Right renal pelvis (tissue), 4 donors: ENCODE measurements at regions not wholly inside any gene's neighbourhood (a gene's known extent, or its start where the extent isn't known, plus 50 kb on each side); places are given as distances from the start of the nearest gene placed in this dataset.
"Not testable (repeated sequence)": the region's sequence is repeated elsewhere in the genome, so short reads cannot be mapped to it uniquely, and the experiment has no call there.

Source experiments
- DNase-seq, 4 donors: peaks; one replicate each; pipeline ENCODE4 v3.0.0-alpha.2; 2013; ENCODE audit warnings: low read depth in 4 of 4, low spot score in 3 of 4, missing footprints in 1 of 4

DNA sequence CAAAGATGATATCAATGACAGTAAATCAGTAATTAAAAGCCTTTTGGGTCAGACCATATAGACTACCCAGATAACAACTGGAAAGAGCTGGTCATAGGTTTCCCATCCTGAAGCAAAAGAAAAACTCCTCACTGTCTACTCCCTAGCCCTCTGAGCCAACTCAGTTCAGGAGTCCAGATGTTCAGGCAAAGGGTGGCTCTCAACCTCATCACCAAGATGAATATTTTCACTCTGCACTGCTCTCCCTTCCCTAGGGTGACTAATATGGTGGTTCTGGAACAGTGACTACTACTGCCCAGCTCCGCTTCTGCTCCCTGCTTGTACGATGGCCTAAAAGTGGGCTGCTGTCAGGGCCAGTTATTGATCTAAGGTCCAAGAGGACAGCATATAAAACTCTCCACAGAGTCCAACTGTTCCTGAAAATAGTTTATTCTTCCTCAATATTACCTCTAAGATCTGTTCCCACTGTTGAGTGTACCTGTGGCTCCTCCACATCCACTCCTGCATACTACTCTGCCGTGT is 263.4 kb upstream of the SLC30A5 start:
- no peak for DNase-seq

DNA sequence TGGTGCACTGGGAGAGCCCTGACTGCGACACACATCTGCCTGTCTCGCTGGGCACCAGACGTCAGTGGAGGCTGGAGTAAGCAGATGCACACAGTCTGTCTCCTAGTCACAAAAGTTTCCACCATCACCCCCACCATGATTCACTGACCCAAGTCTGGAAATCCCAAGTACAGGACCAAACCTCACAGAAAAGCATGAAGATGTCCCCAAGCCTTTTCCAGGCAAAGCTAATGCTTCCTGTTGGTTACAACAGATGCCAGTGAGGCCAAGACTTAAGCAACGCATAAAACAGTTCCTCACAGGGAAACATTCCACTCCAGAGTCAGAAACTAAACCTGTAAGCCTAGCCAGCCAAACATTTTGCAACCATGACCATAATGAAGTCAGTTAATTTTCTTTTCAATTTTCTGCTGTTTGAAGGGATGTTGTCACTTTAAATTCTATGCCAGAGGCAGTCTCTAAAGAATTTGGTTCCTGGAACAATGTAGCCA is 259.3 kb upstream of the SLC30A5 start:
- no peak for DNase-seq

- DNase-seq = no peak
These were observed 255.6 kb upstream of the SLC30A5 start for GRCh38 chr5:68838157-68838718.

- no peak for DNase-seq
These were observed 254.7 kb upstream of the SLC30A5 start for GRCh38 chr5:68839019-68839552.

GRCh38 chr5:68843624-68844364 is 250.0 kb upstream of the SLC30A5 start:
- no peak for DNase-seq

DNA sequence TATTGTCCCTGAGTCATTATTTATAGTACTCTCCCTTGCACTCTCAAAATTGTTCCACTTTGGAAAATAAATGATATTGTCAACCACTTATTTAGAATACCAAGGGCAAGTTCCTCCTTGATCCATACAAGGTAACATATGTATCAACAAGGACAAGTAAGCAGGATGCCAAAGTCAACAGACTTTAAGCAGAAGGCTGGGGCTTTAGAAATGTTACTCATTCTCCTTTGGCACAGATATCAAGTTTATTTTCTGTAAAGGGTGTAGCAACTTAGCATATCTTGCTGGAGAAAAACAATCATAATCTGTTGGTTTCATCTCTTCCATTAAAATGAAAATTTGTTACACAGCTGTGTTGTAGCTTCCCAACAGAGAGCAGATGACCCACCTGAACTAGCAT is 248.7 kb upstream of the SLC30A5 start:
- DNase-seq = no peak

- DNase-seq = no peak
These were observed 247.0 kb upstream of the SLC30A5 start for GRCh38 chr5:68846828-68847227.

DNA sequence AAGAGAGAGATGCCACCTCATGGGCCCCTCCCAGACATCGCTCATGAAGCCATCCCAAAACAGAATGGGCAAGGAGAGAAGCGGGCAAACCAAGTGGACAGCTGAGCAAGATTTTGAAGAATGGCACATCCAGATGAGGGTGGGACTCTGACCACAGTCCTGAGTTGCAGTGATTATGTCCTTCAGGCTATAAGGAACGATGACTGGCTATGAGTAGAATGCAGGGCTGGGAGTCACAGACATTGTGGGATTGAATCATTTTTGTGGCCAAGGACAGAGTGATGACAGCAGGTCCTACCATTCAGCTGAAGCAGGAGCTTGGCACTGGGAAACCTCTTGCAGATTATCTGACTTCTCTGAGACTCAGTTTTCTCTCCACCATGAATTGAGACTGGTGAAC is 245.7 kb upstream of the SLC30A5 start:
- no peak for DNase-seq

GRCh38 chr5:68849103-68849502 is 244.7 kb upstream of the SLC30A5 start:
- DNase-seq = no peak

DNA sequence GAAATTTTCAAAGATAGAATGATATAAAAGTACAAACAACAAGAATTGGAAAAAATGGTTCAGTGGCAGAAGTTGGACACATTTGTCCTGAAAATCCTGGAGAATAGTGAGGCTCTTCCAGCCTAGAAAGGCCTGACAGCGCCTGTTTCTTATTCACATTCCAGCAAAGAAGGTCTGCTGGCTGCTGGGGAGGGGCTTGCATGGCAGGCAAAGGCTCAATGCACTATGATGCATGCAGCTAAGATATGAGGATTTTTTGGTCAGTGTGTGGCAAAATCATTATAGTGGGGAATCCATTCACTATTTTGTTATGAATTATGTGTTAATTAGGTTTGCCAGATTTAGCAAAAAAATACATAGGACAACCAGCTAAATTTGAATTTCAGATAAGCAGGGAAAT is 243.9 kb upstream of the SLC30A5 start:
- no peak for DNase-seq

- DNase-seq = no peak
These were observed 232.7 kb upstream of the SLC30A5 start for GRCh38 chr5:68861099-68861498.

DNA sequence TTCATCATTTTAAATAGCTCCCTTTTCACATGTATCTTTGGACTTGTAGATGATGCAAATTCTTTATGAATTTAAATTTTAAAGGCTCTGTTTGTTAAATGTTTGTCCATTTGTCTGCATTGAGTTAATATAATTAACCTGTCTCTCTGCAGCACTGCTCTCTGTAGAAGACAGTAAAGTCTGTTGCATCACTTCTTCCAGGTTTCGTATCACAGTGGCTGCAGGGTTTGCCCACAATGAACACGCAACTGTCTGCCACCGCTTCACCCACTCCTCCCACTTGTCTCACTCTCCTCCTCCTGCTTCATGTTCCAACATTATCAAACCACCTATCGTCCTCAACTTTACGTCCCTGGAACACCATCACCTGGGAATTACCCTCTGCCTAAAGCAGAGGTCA is 231.3 kb upstream of the SLC30A5 start:
- DNase-seq = no peak

DNA sequence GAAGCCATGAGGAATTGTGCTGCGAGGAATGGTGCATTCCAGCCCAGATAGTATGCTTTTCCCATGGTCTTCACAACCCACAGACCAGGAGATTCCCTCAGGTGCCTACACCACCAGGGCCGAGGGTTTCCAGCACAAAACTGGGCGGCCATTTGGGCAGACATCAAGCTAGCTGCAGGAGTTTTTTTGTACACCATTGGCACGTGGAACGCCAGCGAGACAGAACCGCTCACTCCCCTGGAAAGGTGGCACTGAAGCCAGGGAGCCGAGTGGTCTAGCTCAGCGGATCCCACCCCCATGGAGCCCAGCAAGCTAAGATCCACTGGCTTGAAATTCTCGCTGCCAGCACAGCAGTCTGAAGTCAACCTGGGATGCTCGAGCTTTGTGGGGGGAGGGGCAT is 228.6 kb upstream of the SLC30A5 start:
- not testable (repeated sequence) for DNase-seq

GRCh38 chr5:68872088-68872839 is 221.6 kb upstream of the SLC30A5 start:
- DNase-seq = no peak

DNA sequence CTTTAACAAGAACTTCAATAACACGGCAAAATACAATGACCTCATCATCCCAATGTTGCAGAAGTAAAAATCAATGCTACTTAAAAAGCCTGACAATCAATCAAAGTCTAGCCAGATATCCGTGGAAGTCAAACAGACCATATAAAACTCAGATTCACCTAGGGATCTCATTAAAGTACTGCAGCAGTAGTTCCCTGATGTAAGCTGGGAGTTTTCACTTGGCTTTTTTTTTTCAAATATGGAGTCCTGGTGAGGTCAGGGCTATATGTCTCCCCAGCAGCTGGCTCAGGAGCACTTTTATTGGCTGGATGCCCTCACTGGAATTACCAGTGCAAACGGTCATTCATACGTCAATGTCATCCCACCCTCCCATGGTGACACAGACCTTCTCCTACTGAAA is 220.6 kb upstream of the SLC30A5 start:
- no peak for DNase-seq

DNA sequence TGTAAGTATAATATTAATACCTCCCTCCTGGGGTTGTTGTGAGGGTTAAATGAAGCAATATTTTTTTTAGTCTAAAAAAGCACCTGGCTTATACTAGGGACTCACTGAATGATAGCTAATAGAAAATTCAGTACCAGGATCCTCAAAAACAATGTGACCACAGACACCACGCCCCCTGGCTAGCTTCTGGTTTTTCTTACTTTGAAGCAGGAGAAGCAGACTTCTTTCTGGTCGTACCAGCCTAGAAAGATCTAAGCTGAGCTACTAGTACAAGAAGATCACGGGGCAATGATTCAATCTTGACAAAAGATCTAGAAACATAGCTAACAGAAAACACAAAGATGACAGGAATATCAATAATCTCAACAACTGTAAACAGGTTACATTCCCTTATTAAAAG is 218.5 kb upstream of the SLC30A5 start:
- no peak for DNase-seq

- no peak for DNase-seq
These were observed 210.4 kb upstream of the SLC30A5 start for GRCh38 chr5:68883436-68883835.

DNA sequence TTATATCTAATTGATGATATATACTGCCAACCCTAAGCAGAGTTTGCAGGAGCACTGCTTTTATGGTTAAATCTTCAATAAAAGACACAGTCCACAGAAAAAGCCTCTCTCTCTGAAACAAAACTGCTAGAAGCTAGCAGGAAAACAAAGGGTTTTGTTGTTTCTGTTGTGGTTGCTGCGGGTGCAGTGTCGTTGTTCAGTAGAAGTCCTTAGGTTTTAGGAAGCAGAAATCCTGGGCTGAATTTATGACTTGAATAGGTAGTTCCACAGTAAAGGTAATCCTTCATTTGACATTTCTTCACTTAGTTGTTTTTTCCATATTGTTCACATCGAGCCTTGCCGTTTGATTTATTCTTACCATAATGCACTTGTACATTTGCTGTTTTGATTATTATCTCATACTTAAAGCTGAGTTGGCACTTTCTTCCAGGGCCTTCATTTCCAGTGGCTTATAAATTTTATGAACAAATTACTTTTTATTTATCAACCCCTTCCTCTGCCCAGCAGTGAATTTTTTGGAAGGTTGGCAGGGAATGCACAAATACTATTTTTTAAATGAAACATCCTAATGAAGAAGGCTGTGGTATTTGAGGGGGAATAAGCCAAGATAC is 209.6 kb upstream of the SLC30A5 start:
- no peak for DNase-seq

DNA sequence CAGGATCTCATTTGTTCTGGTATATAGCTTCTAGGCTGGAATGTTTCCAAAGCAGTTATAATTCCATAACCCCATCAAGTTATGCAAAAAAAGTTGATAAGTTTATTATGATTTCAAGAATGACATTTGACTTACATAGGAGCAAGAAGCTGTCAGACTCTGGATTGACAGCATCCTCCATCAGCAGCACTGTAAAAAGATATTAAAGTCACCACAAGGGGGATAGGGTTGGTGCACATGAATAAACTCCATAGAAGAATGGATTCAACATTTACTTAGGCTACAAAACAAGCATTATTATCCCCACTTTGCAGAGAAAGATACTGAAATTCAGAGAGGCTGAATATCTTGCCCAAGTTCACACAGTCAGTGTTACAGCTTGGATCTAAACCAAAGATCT is 208.9 kb upstream of the SLC30A5 start:
- DNase-seq = no peak

DNA sequence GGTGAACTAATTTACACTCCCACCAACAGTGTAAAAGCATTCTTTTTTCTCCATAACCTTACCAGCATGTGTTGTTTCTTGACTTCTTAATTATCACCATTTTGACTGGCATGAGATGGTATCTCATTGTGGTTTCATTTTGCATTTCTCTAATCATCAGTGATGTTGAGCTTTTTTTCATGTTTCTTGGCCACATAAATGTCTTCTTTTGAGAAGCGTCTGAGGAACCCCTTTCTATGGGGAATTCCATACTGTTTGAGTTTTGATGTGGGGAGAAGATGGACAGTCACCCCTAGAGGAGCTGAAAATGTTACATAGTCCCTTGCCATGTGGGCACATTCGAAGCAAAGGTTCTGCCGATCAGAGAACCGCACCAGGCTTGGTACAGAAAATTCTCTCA is 207.0 kb upstream of the SLC30A5 start:
- DNase-seq = no peak

GRCh38 chr5:68891718-68892117 is 202.1 kb upstream of the SLC30A5 start:
- DNase-seq = no peak
